Nephron (organoid): ENCODE measurements at regions not wholly inside any gene's neighbourhood (a gene's known extent, or its start where the extent isn't known, plus 50 kb on each side); places are given as distances from the start of the nearest gene placed in this dataset.
A peak's percentile ranks its signal among the peaks of the same experiment; 100 is the strongest.

Experiments
- H3K27ac Mint-ChIP-seq, 3 experiments: 2 replicates each; pipeline ENCODE4 v1.8.0; 2020; ENCODE audit warnings: mixed read lengths in 3 of 3, mild to moderate bottlenecking in 2 of 3, moderate library complexity in 1 of 3
- H3K27me3 Mint-ChIP-seq: 2 replicates; pipeline ENCODE4 v1.8.0; 2021; ENCODE audit warnings: low read depth, mild to moderate bottlenecking, moderate library complexity, mixed read lengths
- H3K36me3 Mint-ChIP-seq: 2 replicates; pipeline ENCODE4 v1.8.0; 2020; ENCODE audit warnings: low read depth, mixed read lengths
- H3K4me1 Mint-ChIP-seq: 2 replicates; pipeline ENCODE4 v1.8.0; 2020; ENCODE audit warnings: mixed read lengths
- H3K4me3 Mint-ChIP-seq, 3 experiments: 2 replicates each; pipeline ENCODE4 v1.8.0; 2020; ENCODE audit warnings: mild to moderate bottlenecking in 3 of 3, mixed read lengths in 3 of 3, moderate library complexity in 2 of 3
- H3K9me3 Mint-ChIP-seq: 2 replicates; pipeline ENCODE4 v1.8.0; 2020; ENCODE audit warnings: mixed read lengths
- CTCF ChIP-seq, 3 experiments: fragments of 200-600 bp; sonication (generic); IDR thresholded peaks; one replicate each; pipeline ENCODE4 v1.5.0; 2021; ENCODE audit warnings: antibody characterized with exemption in 3 of 3; ENCODE audit not compliant: unreplicated experiment in 3 of 3

- no peak overlapping the region for H3K4me3 Mint-ChIP-seq
- H3K27ac Mint-ChIP-seq, result no peak overlapping the region
- no peaks in the 10 kb centered on the region for H3K4me1 Mint-ChIP-seq
- H3K9me3 Mint-ChIP-seq, result no peaks in the 10 kb centered on the region
- peaks cover 36% of the 10 kb centered on the region for H3K27me3 Mint-ChIP-seq
- no peak for TF ChIP-seq CTCF (IDR thresholded peaks at IDR 0.05; ENCODE audit: unreplicated experiment in 3 of 3)
- no peaks in the 10 kb centered on the region for H3K36me3 Mint-ChIP-seq
Measured at GRCh38 chr21:35705237-35705887, 355.0 kb downstream of the SETD4 start.

GRCh38 chr21:35703704-35704103 is 356.6 kb downstream of the SETD4 start:
- no peaks in the 10 kb centered on the region for H3K4me1 Mint-ChIP-seq
- no peak overlapping the region for H3K4me3 Mint-ChIP-seq
- H3K9me3 Mint-ChIP-seq, result no peaks in the 10 kb centered on the region
- H3K27me3 Mint-ChIP-seq, result peaks cover 42% of the 10 kb centered on the region
- H3K27ac Mint-ChIP-seq, result no peak overlapping the region
- H3K36me3 Mint-ChIP-seq, result no peaks in the 10 kb centered on the region
- no peak for TF ChIP-seq CTCF (IDR thresholded peaks at IDR 0.05; ENCODE audit: unreplicated experiment in 3 of 3)

- H3K4me1 Mint-ChIP-seq, result peaks cover 17% of the 10 kb centered on the region
- no peak overlapping the region for H3K4me3 Mint-ChIP-seq
- no peaks in the 10 kb centered on the region for H3K9me3 Mint-ChIP-seq
- no peaks in the 10 kb centered on the region for H3K36me3 Mint-ChIP-seq
- no peak for TF ChIP-seq CTCF (IDR thresholded peaks at IDR 0.05; ENCODE audit: unreplicated experiment in 3 of 3)
- H3K27ac Mint-ChIP-seq, result no peak overlapping the region
- H3K27me3 Mint-ChIP-seq, result peaks cover 18% of the 10 kb centered on the region
Measured at GRCh38 chr21:35699361-35699760, 361.0 kb downstream of the SETD4 start.

- H3K27ac Mint-ChIP-seq, result peak overlapping the region in 2 of 3 experiments; percentile 1 to 2
- no peak overlapping the region for H3K4me3 Mint-ChIP-seq
- peaks cover 10% of the 10 kb centered on the region for H3K27me3 Mint-ChIP-seq
- peaks cover 17% of the 10 kb centered on the region for H3K4me1 Mint-ChIP-seq
- H3K36me3 Mint-ChIP-seq, result no peaks in the 10 kb centered on the region
- TF ChIP-seq CTCF (IDR thresholded peaks at IDR 0.05; ENCODE audit: unreplicated experiment in 3 of 3), result no peak
- no peaks in the 10 kb centered on the region for H3K9me3 Mint-ChIP-seq
Measured at GRCh38 chr21:35697321-35697808, 363.0 kb downstream of the SETD4 start.

GRCh38 chr21:35696644-35697043 is 363.7 kb downstream of the SETD4 start:
- Mint-ChIP-seq H3K36me3 (no peaks in the 10 kb centered on the region), H3K27ac (peak overlapping the region in 2 of 3 experiments; percentile 2 to 10), H3K27me3 (peaks cover 16% of the 10 kb centered on the region), H3K9me3 (peaks cover 6% of the 10 kb centered on the region), H3K4me1 (peaks cover 17% of the 10 kb centered on the region), H3K4me3 (no peak overlapping the region)
- TF ChIP-seq CTCF (IDR thresholded peaks at IDR 0.05; ENCODE audit: unreplicated experiment in 3 of 3), result no peak

- TF ChIP-seq CTCF (IDR thresholded peaks at IDR 0.05; ENCODE audit: unreplicated experiment in 3 of 3), result no peak
- Mint-ChIP-seq H3K27ac (no peak overlapping the region), H3K36me3 (no peaks in the 10 kb centered on the region), H3K4me1 (peaks cover 8% of the 10 kb centered on the region), H3K4me3 (no peak overlapping the region), H3K9me3 (peaks cover 6% of the 10 kb centered on the region), H3K27me3 (peaks cover 5% of the 10 kb centered on the region)
Measured at GRCh38 chr21:35692311-35692710, 368.0 kb downstream of the SETD4 start.
